Heart left ventricle (tissue), 16 donors: ENCODE measurements at regions not wholly inside any gene's neighbourhood (a gene's known extent, or its start where the extent isn't known, plus 50 kb on each side); places are given as distances from the start of the nearest gene placed in this dataset.

Experiments
- ATAC-seq, 4 donors: fragments of 200-7000 bp; cut with Tn5 transposase; one replicate each; pipeline ENCODE4 v1.9.1; 2020 to 2022; ENCODE audit warnings: moderate library complexity in 4 of 4, mild to moderate bottlenecking in 3 of 4, moderate number of reproducible peaks in 1 of 4
- DNase-seq, 5 donors: peaks; one replicate each; pipeline ENCODE4 v3.0.0-alpha.2; 2020
- H3K27ac ChIP-seq, 12 donors: fragments of 200-600 bp; sonication (generic) in 4 of 12; one replicate each; pipeline versions ENCODE4 v1.5.0 to v1.8.0; 2016 to 2022; ENCODE audit warnings: mild to moderate bottlenecking in 2 of 12
- H3K27me3 ChIP-seq, 9 donors: fragments of 200-600 bp; sonication (generic) in 2 of 9; one replicate each; pipeline versions ENCODE4 v1.5.1 to v1.8.0; 2016 to 2022; ENCODE audit warnings: mild to moderate bottlenecking in 3 of 9
- H3K36me3 ChIP-seq, 9 donors: fragments of 200-600 bp; sonication (generic) in 2 of 9; one replicate each; pipeline versions ENCODE4 v1.5.0 to v1.8.0; 2018 to 2022; ENCODE audit warnings: mild to moderate bottlenecking in 2 of 9
- H3K4me1 ChIP-seq, 12 donors: fragments of 200-600 bp; sonication (generic) in 4 of 12; one replicate each; pipeline versions ENCODE4 v1.5.0 to v1.8.0; 2016 to 2022; ENCODE audit warnings: mild to moderate bottlenecking in 3 of 12
- H3K4me3 ChIP-seq, 12 donors: fragments of 200-600 bp; sonication (generic) in 4 of 12; one replicate each; pipeline versions ENCODE4 v1.5.0 to v1.8.0; 2017 to 2022; ENCODE audit warnings: mild to moderate bottlenecking in 9 of 12, moderate library complexity in 4 of 12
- H3K9me3 ChIP-seq, 12 donors: fragments of 200-600 bp; sonication (generic) in 4 of 12; one replicate each; pipeline versions ENCODE4 v1.5.0 to v1.8.0; 2016 to 2022; ENCODE audit warnings: mild to moderate bottlenecking in 1 of 12
- POLR2A ChIP-seq, 2 donors: fragments of 450-650 bp; IDR thresholded peaks; one replicate each; pipeline ENCODE4 v1.6.1; 2017; ENCODE audit warnings: antibody characterized with exemption in 2 of 2, mild to moderate bottlenecking in 2 of 2, moderate library complexity in 2 of 2
- WGBS, 4 donors: extraction: QIAGEN DNeasy Blood & Tissue Kit in 2 of 4; methylation state at CpG; one replicate each; pipeline versions ENCODE4 v1.1.5 to v1.1.7; 2013 to 2018; 5-methylcytosine and 5-hydroxymethylcytosine counted together
- intact Hi-C, 10 donors: fragments of 100-400 bp; cut with DNase I; formaldehyde crosslinking; loops; one replicate each; pipeline versions ENCODE4 v1.11.1 to v1.14.2; 2022
- TF ChIP-seq, protein P1 (sequence below), 12 donors: fragments of 200-600 bp; sonication (generic) in 4 of 12; IDR thresholded peaks; one replicate each; pipeline versions ENCODE4 v1.5.0 to v1.8.0; 2018 to 2022; ENCODE audit warnings: antibody characterized with exemption in 12 of 12, mild to moderate bottlenecking in 5 of 12
- donor health status: ischemic (EF 13 %, LVEDD 7.1; RV severe dilation, severe dysfunction).
- donor health status: healthy with polysubstance abuse.
- donor health status: DM: no; HTN: yes; CAD: no.
- donor health status: DM: no; HTN: no; CAD: no.
- donor health status: ischemic (EF 25% LVEDD 6.9; RV normal size, moderate dysfunction).
- donor health status: ischemic (EF 25% LVEDD 5.7; RV mildly dilated, moderate dysfunction).
- donor health status: healthy.
- donor health status: DM: yes; HTN: yes; CAD: no.
- donor health status: ischemic (EF 35%, LVEDD 5.7; RV mildly dilated, moderate dysfunction).
- donor health status: nonischemic (EF 11% LVEDD 7.7; RV severe dilation, severe dysfunction).
- donor health status: DM: yes; HTN: yes; CAD: no.
- donor health status: PGD.
- donor health status: ischemic (EF 29% LVEDD 5.4; RV normal size, mild dysfunction).
- donor health status: nonischemic (EF 23%, LVEDD 6.1; RV moderate dilation, normal function).

GRCh38 chr6:144349690-144350527 lies 64.8 kb downstream of the UTRN start:
- ATAC-seq (peak; percentile 64 to 89 (median 72)), DNase-seq (peak in 2 of 5 donors; percentile 38 to 52)
- Histone ChIP-seq H3K36me3 (no peaks in the 10 kb centered on the region), H3K4me3 (peak overlapping the region in 8 of 12 donors; percentile 1 to 33 (median 10)), H3K27ac (peak overlapping the region in 11 of 12 donors; percentile 35 to 82 (median 67)), H3K27me3 (no peaks in the 10 kb centered on the region), H3K9me3 (no peaks in the 10 kb centered on the region), H3K4me1 (peaks cover 18 to 98% (median 71%) of the 10 kb centered on the region in 12 donors)
- WGBS, 4 donors = 33 to 41% (median 36%) methylated on average over 8 of the region's 8 CpGs
- no peak for TF ChIP-seq POLR2A (IDR thresholded peaks at IDR 0.05)
- TF ChIP-seq, protein P1, sequence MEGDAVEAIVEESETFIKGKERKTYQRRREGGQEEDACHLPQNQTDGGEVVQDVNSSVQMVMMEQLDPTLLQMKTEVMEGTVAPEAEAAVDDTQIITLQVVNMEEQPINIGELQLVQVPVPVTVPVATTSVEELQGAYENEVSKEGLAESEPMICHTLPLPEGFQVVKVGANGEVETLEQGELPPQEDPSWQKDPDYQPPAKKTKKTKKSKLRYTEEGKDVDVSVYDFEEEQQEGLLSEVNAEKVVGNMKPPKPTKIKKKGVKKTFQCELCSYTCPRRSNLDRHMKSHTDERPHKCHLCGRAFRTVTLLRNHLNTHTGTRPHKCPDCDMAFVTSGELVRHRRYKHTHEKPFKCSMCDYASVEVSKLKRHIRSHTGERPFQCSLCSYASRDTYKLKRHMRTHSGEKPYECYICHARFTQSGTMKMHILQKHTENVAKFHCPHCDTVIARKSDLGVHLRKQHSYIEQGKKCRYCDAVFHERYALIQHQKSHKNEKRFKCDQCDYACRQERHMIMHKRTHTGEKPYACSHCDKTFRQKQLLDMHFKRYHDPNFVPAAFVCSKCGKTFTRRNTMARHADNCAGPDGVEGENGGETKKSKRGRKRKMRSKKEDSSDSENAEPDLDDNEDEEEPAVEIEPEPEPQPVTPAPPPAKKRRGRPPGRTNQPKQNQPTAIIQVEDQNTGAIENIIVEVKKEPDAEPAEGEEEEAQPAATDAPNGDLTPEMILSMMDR (IDR thresholded peaks at IDR 0.05) = no peak
- intact Hi-C loops = loop anchor here in 5 of 10 donors (5.0 to 10.0 kb wide), 5 partner anchors 55 to 87 kb away; partner anchors contain the start of gene UTRN (in 3 of the 5)

DNA sequence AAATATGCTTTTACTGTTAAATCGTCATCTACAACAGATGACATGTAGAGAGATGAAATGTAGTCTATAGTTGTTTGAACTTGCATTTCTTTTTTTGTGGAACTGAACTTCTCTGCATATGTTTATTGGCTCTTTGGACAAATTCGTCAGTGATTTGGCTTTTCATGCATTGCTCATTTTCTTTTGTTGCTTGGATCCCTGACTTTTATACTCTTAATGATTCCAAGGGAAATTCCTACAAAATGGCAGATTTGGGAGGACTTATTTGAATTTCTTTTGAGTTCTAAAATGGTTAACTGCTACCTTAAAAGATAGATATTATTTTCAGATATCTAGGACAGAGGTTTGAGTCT lies 65.4 kb downstream of the UTRN start:
- no peaks in the 10 kb centered on the region for H3K36me3 ChIP-seq
- peaks cover 18 to 96% (median 67%) of the 10 kb centered on the region in 12 donors for H3K4me1 ChIP-seq
- WGBS, 4 donors = 53 to 63% (median 58%) methylated on average over 2 of the region's 2 CpGs
- no peaks in the 10 kb centered on the region for H3K9me3 ChIP-seq
- no peak for DNase-seq
- intact Hi-C loops = loop anchor here in 3 of 10 donors (5.0 to 10.0 kb wide), 2 partner anchors 63 to 64 kb away; partner anchors contain the start of gene UTRN (in 2 of the 3)
- no peak for TF ChIP-seq POLR2A (IDR thresholded peaks at IDR 0.05)
- TF ChIP-seq, protein P1 (IDR thresholded peaks at IDR 0.05) = no peak
- no peaks in the 10 kb centered on the region for H3K27me3 ChIP-seq
- peak overlapping the region in 8 of 12 donors; percentile 1 to 33 (median 10) for H3K4me3 ChIP-seq
- H3K27ac ChIP-seq = peak overlapping the region in 11 of 12 donors; percentile 35 to 82 (median 67)
- no peak for ATAC-seq

- peaks cover 13 to 96% (median 60%) of the 10 kb centered on the region in 12 donors for H3K4me1 ChIP-seq
- peak in 3 of 4 donors; percentile 11 to 65 (median 60) for ATAC-seq
- intact Hi-C loops = loop anchor here in 3 of 10 donors (5.0 to 10.0 kb wide), 2 partner anchors 63 to 64 kb away; partner anchors contain the start of gene UTRN (in 2 of the 3)
- peak overlapping the region in 11 of 12 donors; percentile 15 to 82 (median 66) for H3K27ac ChIP-seq
- TF ChIP-seq POLR2A (IDR thresholded peaks at IDR 0.05) = no peak
- H3K9me3 ChIP-seq = no peaks in the 10 kb centered on the region
- H3K36me3 ChIP-seq = no peaks in the 10 kb centered on the region
- DNase-seq = no peak
- 33 to 48% (median 42%) methylated on average over 8 of the region's 8 CpGs for WGBS, 4 donors
- H3K4me3 ChIP-seq = peak overlapping the region in 7 of 12 donors; percentile 3 to 28 (median 11)
- H3K27me3 ChIP-seq = no peaks in the 10 kb centered on the region
Observed at GRCh38 chr6:144351379-144352127, 66.4 kb downstream of the UTRN start.

GRCh38 chr6:144352331-144352730 lies 67.2 kb downstream of the UTRN start:
- Histone ChIP-seq H3K4me1 (peaks cover 7 to 93% (median 53%) of the 10 kb centered on the region in 12 donors), H3K4me3 (peak overlapping the region in 2 of 12 donors; percentile 20 to 28), H3K36me3 (no peaks in the 10 kb centered on the region), H3K27ac (peak overlapping the region in 10 of 12 donors; percentile 15 to 82 (median 64)), H3K27me3 (no peaks in the 10 kb centered on the region), H3K9me3 (no peaks in the 10 kb centered on the region)
- 80 to 83% (median 82%) methylated on average over 2 of the region's 2 CpGs for WGBS, 4 donors
- TF ChIP-seq, protein P1 (IDR thresholded peaks at IDR 0.05) = no peak
- TF ChIP-seq POLR2A (IDR thresholded peaks at IDR 0.05) = no peak
- ATAC-seq = no peak
- DNase-seq = no peak
- intact Hi-C loops = loop anchor here in 3 of 10 donors (5.0 to 10.0 kb wide), 2 partner anchors 62 to 65 kb away; partner anchors contain the start of gene UTRN (in 2 of the 3)
